PFSK-1 (cell line): ENCODE measurements at regions not wholly inside any gene's neighbourhood (a gene's known extent, or its start where the extent isn't known, plus 50 kb on each side); places are given as distances from the start of the nearest gene placed in this dataset.

Experiments
- FOXP2 ChIP-seq: optimal IDR thresholded peaks from 2 replicates; pipeline ENCODE3; 2011; ENCODE audit warnings: borderline replicate concordance, control low read depth, inconsistent platforms; ENCODE audit not compliant: insufficient read depth; ENCODE audit errors: extremely low read length, extremely low read depth
- POLR2AphosphoS5 ChIP-seq: IDR thresholded peaks from 2 replicates; pipeline ENCODE4 v1.6.1; 2012; ENCODE audit warnings: low read depth, mild to moderate bottlenecking, control low read depth, low read length, moderate library complexity
- SIN3A ChIP-seq: IDR thresholded peaks from 2 replicates; pipeline ENCODE4 v1.6.1; 2012; ENCODE audit warnings: mild to moderate bottlenecking, low read length, moderate library complexity, borderline replicate concordance; ENCODE audit not compliant: insufficient read depth
- TAF1 ChIP-seq: IDR thresholded peaks from 2 replicates; pipeline ENCODE4 v1.6.1; 2012; ENCODE audit warnings: low read length, control low read depth, borderline replicate concordance; ENCODE audit not compliant: insufficient read depth
- TF ChIP-seq, protein P1 (sequence below), 2 experiments: IDR thresholded peaks; 2 replicates each; pipeline versions ENCODE4 v1.6.1 to v1.8.0; 2011 to 2012; ENCODE audit warnings: low read depth in 2 of 2, low read length in 2 of 2, control low read depth in 1 of 2, inconsistent platforms in 1 of 2, mild to moderate bottlenecking in 1 of 2, moderate library complexity in 1 of 2; ENCODE audit not compliant: insufficient read depth in 1 of 2

DNA sequence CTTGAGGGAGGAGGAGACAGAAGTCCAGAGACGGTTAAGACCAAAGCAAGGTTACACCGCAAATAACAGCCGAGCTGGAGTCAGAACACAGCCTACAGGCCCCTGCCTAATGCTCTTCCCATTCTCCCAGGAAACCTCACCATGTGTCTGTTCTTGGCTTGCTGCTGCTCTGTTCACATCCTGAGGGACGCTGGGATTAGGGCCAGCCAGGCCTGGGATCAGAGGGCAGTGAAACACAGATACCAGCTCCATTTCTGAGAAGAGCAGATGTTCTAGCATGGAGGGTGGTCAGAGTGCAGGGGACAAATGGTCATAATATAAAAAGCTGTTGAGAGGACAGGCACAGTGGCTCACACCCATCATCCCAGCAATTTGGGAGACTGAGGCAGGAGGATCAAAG is 124.8 kb upstream of the LARP1 start:
- TF ChIP-seq, protein P1, sequence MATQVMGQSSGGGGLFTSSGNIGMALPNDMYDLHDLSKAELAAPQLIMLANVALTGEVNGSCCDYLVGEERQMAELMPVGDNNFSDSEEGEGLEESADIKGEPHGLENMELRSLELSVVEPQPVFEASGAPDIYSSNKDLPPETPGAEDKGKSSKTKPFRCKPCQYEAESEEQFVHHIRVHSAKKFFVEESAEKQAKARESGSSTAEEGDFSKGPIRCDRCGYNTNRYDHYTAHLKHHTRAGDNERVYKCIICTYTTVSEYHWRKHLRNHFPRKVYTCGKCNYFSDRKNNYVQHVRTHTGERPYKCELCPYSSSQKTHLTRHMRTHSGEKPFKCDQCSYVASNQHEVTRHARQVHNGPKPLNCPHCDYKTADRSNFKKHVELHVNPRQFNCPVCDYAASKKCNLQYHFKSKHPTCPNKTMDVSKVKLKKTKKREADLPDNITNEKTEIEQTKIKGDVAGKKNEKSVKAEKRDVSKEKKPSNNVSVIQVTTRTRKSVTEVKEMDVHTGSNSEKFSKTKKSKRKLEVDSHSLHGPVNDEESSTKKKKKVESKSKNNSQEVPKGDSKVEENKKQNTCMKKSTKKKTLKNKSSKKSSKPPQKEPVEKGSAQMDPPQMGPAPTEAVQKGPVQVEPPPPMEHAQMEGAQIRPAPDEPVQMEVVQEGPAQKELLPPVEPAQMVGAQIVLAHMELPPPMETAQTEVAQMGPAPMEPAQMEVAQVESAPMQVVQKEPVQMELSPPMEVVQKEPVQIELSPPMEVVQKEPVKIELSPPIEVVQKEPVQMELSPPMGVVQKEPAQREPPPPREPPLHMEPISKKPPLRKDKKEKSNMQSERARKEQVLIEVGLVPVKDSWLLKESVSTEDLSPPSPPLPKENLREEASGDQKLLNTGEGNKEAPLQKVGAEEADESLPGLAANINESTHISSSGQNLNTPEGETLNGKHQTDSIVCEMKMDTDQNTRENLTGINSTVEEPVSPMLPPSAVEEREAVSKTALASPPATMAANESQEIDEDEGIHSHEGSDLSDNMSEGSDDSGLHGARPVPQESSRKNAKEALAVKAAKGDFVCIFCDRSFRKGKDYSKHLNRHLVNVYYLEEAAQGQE (IDR thresholded peaks at IDR 0.05; ENCODE audit: insufficient read depth in 1 of 2, low read depth in 2 of 2, low read length in 2 of 2), result no peak
- TF ChIP-seq POLR2AphosphoS5, result no peak
- TF ChIP-seq SIN3A, result no peak
- TF ChIP-seq TAF1, result no peak
- no peak for TF ChIP-seq FOXP2

- no peak for TF ChIP-seq SIN3A
- TF ChIP-seq TAF1, result no peak
- TF ChIP-seq FOXP2, result no peak
- TF ChIP-seq, protein P1 (IDR thresholded peaks at IDR 0.05; ENCODE audit: insufficient read depth in 1 of 2, low read depth in 2 of 2, low read length in 2 of 2), result no peak
- TF ChIP-seq POLR2AphosphoS5, result no peak
These were observed 126.5 kb upstream of the LARP1 start for GRCh38 chr5:154628685-154629084.

DNA sequence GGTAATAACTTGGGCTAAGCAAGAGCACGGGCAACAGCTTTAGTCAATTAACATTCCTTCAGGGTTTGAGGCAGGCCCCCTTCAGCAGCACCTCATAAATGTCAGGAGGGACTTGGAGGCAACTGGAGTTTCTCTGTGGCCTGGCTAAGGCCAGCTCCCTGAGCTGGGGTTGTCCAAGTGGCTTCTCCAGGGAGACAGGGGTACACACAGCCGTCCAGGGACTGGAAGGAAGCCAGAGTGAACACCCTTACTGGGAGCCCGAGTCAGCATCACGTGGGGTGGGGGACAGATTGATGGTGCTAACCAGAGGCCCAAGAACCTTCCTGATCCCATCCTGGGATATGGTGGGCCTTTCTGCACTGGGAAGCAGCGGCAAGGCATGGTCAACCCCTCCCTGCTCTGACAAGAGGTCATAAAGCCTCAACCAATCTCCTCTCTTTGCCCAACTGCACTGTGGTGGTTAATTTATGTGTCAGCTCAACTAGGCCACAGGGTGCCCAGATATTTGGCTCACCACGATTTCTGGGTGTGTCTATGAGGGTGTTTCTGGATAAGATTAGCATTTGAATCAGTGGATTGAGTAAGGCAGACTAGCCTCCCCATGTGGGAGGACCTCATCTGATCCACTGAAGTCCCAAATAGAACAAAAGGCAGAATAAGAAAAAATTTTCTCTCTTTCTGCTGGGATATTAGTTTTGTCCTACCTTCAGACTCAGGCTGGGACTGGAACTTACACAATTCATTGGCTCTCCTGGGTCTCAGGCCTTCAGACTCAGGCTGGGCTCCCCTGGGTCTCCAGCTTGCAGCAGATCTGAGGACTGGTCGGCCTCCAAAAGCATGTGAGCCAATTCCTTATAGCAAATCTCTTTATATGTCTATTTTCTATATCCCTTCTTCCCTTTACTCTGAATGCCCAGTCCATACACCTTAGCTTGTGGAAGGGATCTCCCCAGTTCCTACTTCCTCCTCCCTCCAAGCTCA is 127.2 kb upstream of the LARP1 start:
- no peak for TF ChIP-seq TAF1
- TF ChIP-seq, protein P1 (IDR thresholded peaks at IDR 0.05; ENCODE audit: insufficient read depth in 1 of 2, low read depth in 2 of 2, low read length in 2 of 2), result no peak
- TF ChIP-seq FOXP2, result no peak
- no peak for TF ChIP-seq SIN3A
- no peak for TF ChIP-seq POLR2AphosphoS5

DNA sequence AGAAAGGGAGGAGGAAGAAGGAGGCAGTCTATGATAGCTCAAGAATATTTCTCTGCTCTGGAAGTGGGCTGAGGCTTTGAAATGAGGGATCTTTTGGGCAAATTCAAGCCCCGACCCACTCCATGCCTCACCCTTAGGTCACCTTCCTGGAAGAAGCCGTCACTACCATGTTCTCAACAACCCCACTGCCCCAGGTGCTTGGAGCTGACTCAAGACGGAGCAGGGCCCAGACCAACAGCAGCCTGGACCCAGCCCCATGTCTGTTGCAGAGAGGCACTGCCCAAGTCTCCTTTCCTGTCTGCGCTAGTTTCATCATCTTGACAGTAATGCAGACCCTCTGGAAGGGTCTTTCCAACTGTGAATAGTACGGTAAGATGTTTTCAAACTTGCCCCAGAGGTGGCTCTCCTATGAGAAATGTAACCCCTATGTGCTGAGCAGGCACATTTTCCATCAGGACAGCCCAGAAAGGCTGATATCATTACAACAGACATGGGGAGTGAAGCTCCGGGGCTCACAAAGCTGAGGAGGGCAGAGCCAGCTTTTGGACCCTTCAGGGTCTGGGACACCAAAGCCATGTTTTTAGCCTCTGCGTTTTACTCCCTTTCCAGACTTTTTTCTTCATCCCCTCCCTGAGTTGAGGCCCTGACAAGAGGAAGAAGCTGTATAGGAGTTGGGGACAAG is 128.2 kb upstream of the LARP1 start:
- TF ChIP-seq POLR2AphosphoS5, result no peak

DNA sequence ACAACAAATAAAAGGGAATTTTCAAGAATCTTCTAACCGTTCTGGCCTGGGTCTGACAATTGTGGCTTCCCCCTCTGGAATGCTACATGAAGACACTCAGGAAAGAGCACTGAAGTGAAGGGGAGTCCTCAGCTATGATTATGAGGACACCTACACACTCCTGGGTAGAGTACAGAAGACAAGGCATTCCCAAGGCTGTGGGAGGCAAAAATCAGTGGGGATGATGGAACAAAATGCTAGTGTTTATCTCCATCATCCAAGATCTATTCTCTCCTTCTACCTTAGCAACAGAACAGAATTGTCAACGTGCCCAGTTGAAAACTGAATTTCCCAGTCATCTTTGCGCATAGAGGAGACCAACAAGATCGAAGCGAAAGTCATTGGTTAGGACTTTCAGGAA is 130.1 kb upstream of the LARP1 start:
- TF ChIP-seq, protein P1 (IDR thresholded peaks at IDR 0.05; ENCODE audit: insufficient read depth in 1 of 2, low read depth in 2 of 2, low read length in 2 of 2), result no peak
